Lower lobe of right lung (tissue), 2 donors: ENCODE measurements at regions not wholly inside any gene's neighbourhood (a gene's known extent, or its start where the extent isn't known, plus 50 kb on each side); places are given as distances from the start of the nearest gene placed in this dataset.

Source experiments
- ATAC-seq, 2 donors: fragments of 200-7000 bp; cut with Tn5 transposase; one replicate each; pipeline ENCODE4 v1.9.1; 2020 to 2022; ENCODE audit warnings: mild to moderate bottlenecking in 2 of 2, moderate library complexity in 2 of 2
- DNase-seq: peaks from one replicate; pipeline ENCODE4 v3.0.0-alpha.2; 2020
- H3K27ac ChIP-seq: fragments of 200-600 bp; one replicate; pipeline ENCODE4 v1.8.0; 2022
- H3K27me3 ChIP-seq: fragments of 200-600 bp; one replicate; pipeline ENCODE4 v1.8.0; 2022; ENCODE audit warnings: low read depth
- H3K36me3 ChIP-seq: fragments of 200-600 bp; one replicate; pipeline ENCODE4 v1.8.0; 2022; ENCODE audit warnings: mild to moderate bottlenecking
- H3K4me1 ChIP-seq: fragments of 200-600 bp; one replicate; pipeline ENCODE4 v1.8.0; 2022
- H3K4me3 ChIP-seq: fragments of 200-600 bp; one replicate; pipeline ENCODE4 v1.8.0; 2022; ENCODE audit warnings: mild to moderate bottlenecking
- H3K9me3 ChIP-seq: fragments of 200-600 bp; one replicate; pipeline ENCODE4 v1.8.0; 2022
- CTCF ChIP-seq: fragments of 200-600 bp; IDR thresholded peaks from one replicate; pipeline ENCODE4 v1.8.0; 2022; ENCODE audit warnings: antibody characterized with exemption, mild to moderate bottlenecking
- intact Hi-C: fragments of 100-400 bp; cut with DNase I; formaldehyde crosslinking; loops from one replicate; pipeline ENCODE4 v1.11.0; 2022
- donor health status: DM: no; HTN: yes; CAD: no; lungs with severe emphysema.

DNA sequence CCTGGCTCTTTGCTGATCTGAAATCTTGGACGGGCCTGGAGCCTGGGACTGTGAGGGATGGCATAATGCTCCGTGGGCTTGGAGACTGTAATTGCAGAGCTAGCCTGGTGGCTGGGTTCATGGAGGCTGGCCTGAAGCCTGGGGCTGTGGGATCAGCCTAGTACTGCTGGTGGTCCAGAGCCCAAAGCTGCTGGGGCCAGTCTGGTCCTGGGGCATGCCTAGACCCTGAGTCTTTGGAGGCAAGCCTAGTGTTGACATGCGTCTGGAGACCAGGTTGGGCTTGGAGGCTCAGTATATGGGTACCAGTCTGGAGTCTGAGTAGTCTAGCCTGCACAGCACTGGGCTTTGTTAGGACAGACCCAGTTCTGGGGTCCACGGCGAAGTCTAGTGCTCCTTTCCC, 172.0 kb upstream of the ZC4H2 start:
- H3K36me3 ChIP-seq, result no peaks in the 10 kb centered on the region
- intact Hi-C loops, result no loop called here
- no peaks in the 10 kb centered on the region for H3K9me3 ChIP-seq
- H3K4me3 ChIP-seq, result no peak overlapping the region
- H3K4me1 ChIP-seq, result no peaks in the 10 kb centered on the region
- H3K27me3 ChIP-seq, result no peaks in the 10 kb centered on the region
- DNase-seq, result no peak
- ATAC-seq, result no peak
- no peak for TF ChIP-seq CTCF
- H3K27ac ChIP-seq, result no peak overlapping the region

GRCh38 chrX:65136424-65136823, 160.2 kb upstream of the ZC4H2 start:
- no peaks in the 10 kb centered on the region for H3K9me3 ChIP-seq
- no peaks in the 10 kb centered on the region for H3K36me3 ChIP-seq
- no peak overlapping the region for H3K27ac ChIP-seq
- no peak overlapping the region for H3K4me3 ChIP-seq
- intact Hi-C loops, result no loop called here
- no peak for TF ChIP-seq CTCF
- no peaks in the 10 kb centered on the region for H3K4me1 ChIP-seq
- ATAC-seq (no peak), DNase-seq (no peak)
- H3K27me3 ChIP-seq, result no peaks in the 10 kb centered on the region

GRCh38 chrX:65127842-65128241, 151.6 kb upstream of the ZC4H2 start:
- Histone ChIP-seq H3K4me1 (no peaks in the 10 kb centered on the region), H3K4me3 (no peak overlapping the region), H3K27ac (no peak overlapping the region), H3K27me3 (no peaks in the 10 kb centered on the region), H3K9me3 (no peaks in the 10 kb centered on the region), H3K36me3 (no peaks in the 10 kb centered on the region)
- intact Hi-C loops, result no loop called here
- no peak for DNase-seq
- no peak for TF ChIP-seq CTCF
- ATAC-seq, result no peak

GRCh38 chrX:65098851-65099250, 122.6 kb upstream of the ZC4H2 start:
- no peaks in the 10 kb centered on the region for H3K9me3 ChIP-seq
- intact Hi-C loops, result no loop called here

GRCh38 chrX:65093658-65094057, 117.4 kb upstream of the ZC4H2 start:
- H3K4me1 ChIP-seq, result no peaks in the 10 kb centered on the region
- TF ChIP-seq CTCF, result no peak
- H3K4me3 ChIP-seq, result no peak overlapping the region
- DNase-seq (no peak), ATAC-seq (no peak)
- H3K27ac ChIP-seq, result no peak overlapping the region
- H3K36me3 ChIP-seq, result no peaks in the 10 kb centered on the region
- intact Hi-C loops, result no loop called here
- no peaks in the 10 kb centered on the region for H3K27me3 ChIP-seq
- H3K9me3 ChIP-seq, result no peaks in the 10 kb centered on the region

More at GRCh38 chrX:65098851-65099250, 122.6 kb upstream of the ZC4H2 start:
- no peak overlapping the region for H3K27ac ChIP-seq
- TF ChIP-seq CTCF, result no peak
- no peaks in the 10 kb centered on the region for H3K36me3 ChIP-seq
- H3K27me3 ChIP-seq, result no peaks in the 10 kb centered on the region
- H3K4me3 ChIP-seq, result no peak overlapping the region
- ATAC-seq (no peak), DNase-seq (no peak)
- H3K4me1 ChIP-seq, result no peaks in the 10 kb centered on the region

GRCh38 chrX:65073233-65073632, 97.0 kb upstream of the ZC4H2 start:
- intact Hi-C loops, result no loop called here
- TF ChIP-seq CTCF, result no peak
- Histone ChIP-seq H3K27me3 (no peaks in the 10 kb centered on the region), H3K36me3 (no peaks in the 10 kb centered on the region), H3K9me3 (peaks cover 5% of the 10 kb centered on the region), H3K4me3 (no peak overlapping the region), H3K27ac (no peak overlapping the region), H3K4me1 (no peaks in the 10 kb centered on the region)
- DNase-seq (no peak), ATAC-seq (no peak)
